H9 (cell line): ENCODE measurements at regions not wholly inside any gene's neighbourhood (a gene's known extent, or its start where the extent isn't known, plus 50 kb on each side); places are given as distances from the start of the nearest gene placed in this dataset.

Experiments
- DNase-seq: peaks from one replicate; pipeline ENCODE4 v3.0.0-alpha.2; 2017
- H2AFZ ChIP-seq: one replicate; pipeline ENCODE4 v1.6.1; 2013; ENCODE audit warnings: mild to moderate bottlenecking, low read length, control low read depth, moderate library complexity
- H2AK5ac ChIP-seq: 2 replicates; pipeline ENCODE4 v1.6.1; 2013; ENCODE audit warnings: low read length, control low read depth, mixed read lengths; ENCODE audit not compliant: insufficient read length
- H2BK120ac ChIP-seq: one replicate; pipeline ENCODE4 v1.6.1; 2013; ENCODE audit warnings: low read depth, mild to moderate bottlenecking, low read length, control low read depth, inconsistent platforms; ENCODE audit not compliant: poor library complexity, severe bottlenecking
- H2BK12ac ChIP-seq: 2 replicates; pipeline ENCODE4 v1.6.1; 2013; ENCODE audit warnings: low read length, control low read depth, mixed read lengths, low read depth; ENCODE audit not compliant: insufficient read length
- H2BK15ac ChIP-seq: 2 replicates; pipeline ENCODE4 v1.6.1; 2013; ENCODE audit warnings: low read depth, low read length, control low read depth
- H2BK20ac ChIP-seq: one replicate; pipeline ENCODE4 v1.6.1; 2013; ENCODE audit warnings: low read depth, mild to moderate bottlenecking, low read length, control low read depth, inconsistent platforms; ENCODE audit not compliant: poor library complexity, severe bottlenecking
- H2BK5ac ChIP-seq: 2 replicates; pipeline ENCODE4 v1.6.1; 2013; ENCODE audit warnings: low read length, control low read depth, mixed read lengths; ENCODE audit not compliant: insufficient read length
- H3K14ac ChIP-seq: 2 replicates; pipeline ENCODE4 v1.6.1; 2013; ENCODE audit warnings: low read length, control low read depth; ENCODE audit not compliant: insufficient read depth
- H3K18ac ChIP-seq: 2 replicates; pipeline ENCODE4 v1.6.1; 2013; ENCODE audit warnings: low read depth, mild to moderate bottlenecking, mixed read lengths, low read length, control low read depth; ENCODE audit not compliant: insufficient read length
- H3K23ac ChIP-seq: 2 replicates; pipeline ENCODE4 v1.6.1; 2013; ENCODE audit warnings: low read length, control low read depth, mixed read lengths, low read depth; ENCODE audit not compliant: insufficient read length
- H3K23me2 ChIP-seq: 2 replicates; pipeline ENCODE4 v1.6.1; 2013; ENCODE audit warnings: low read depth, mild to moderate bottlenecking, mixed read lengths, low read length, control low read depth; ENCODE audit not compliant: insufficient read length, poor library complexity, severe bottlenecking
- H3K27ac ChIP-seq: 2 replicates; pipeline ENCODE4 v1.5.1; 2013; ENCODE audit warnings: low read length, control low read depth, mixed read lengths, low read depth; ENCODE audit not compliant: insufficient read length
- H3K27me3 ChIP-seq: 2 replicates; pipeline ENCODE4 v1.6.1; 2013; ENCODE audit warnings: low read length, control low read depth, inconsistent platforms; ENCODE audit not compliant: insufficient read depth
- H3K4ac ChIP-seq: 2 replicates; pipeline ENCODE4 v1.6.1; 2013; ENCODE audit warnings: low read depth, mild to moderate bottlenecking, control low read depth, inconsistent platforms, low read length, moderate library complexity
- H3K4me1 ChIP-seq: 2 replicates; pipeline ENCODE4 v1.6.1; 2013; ENCODE audit warnings: low read length, control low read depth, inconsistent platforms; ENCODE audit not compliant: insufficient read depth
- H3K4me2 ChIP-seq: 2 replicates; pipeline ENCODE4 v1.6.1; 2013; ENCODE audit warnings: low read length, control low read depth, mixed read lengths; ENCODE audit not compliant: insufficient read length, insufficient read depth
- H3K56ac ChIP-seq: 2 replicates; pipeline ENCODE4 v1.6.1; 2013; ENCODE audit warnings: low read depth, mild to moderate bottlenecking, mixed read lengths, low read length, control low read depth; ENCODE audit not compliant: insufficient read length
- H3K79me1 ChIP-seq: 2 replicates; pipeline ENCODE4 v1.6.1; 2013; ENCODE audit warnings: low read depth, mild to moderate bottlenecking, moderate library complexity, low read length, control low read depth, inconsistent platforms; ENCODE audit not compliant: insufficient read depth, poor library complexity, severe bottlenecking
- H3K79me2 ChIP-seq: 2 replicates; pipeline ENCODE4 v1.6.1; 2013; ENCODE audit warnings: low read length, control low read depth, inconsistent platforms; ENCODE audit not compliant: insufficient read depth
- H3K9ac ChIP-seq: 2 replicates; pipeline ENCODE4 v1.6.1; 2013; ENCODE audit warnings: low read length, control low read depth, mixed read lengths; ENCODE audit not compliant: insufficient read length; ENCODE audit errors: extremely low read depth
- H3K9me3 ChIP-seq: one replicate; pipeline ENCODE4 v1.6.1; 2013; ENCODE audit warnings: low read depth, low read length, inconsistent platforms; ENCODE audit not compliant: control insufficient read depth
- H3T11ph ChIP-seq: one replicate; pipeline ENCODE4 v1.6.1; 2013; ENCODE audit warnings: mild to moderate bottlenecking, low read length, control low read depth, inconsistent platforms
- H4K20me1 ChIP-seq: one replicate; pipeline ENCODE4 v1.6.1; 2013; ENCODE audit not compliant: control insufficient read depth, insufficient read length, insufficient read depth
- H4K5ac ChIP-seq: 2 replicates; pipeline ENCODE4 v1.6.1; 2013; ENCODE audit warnings: low read depth, mild to moderate bottlenecking, mixed read lengths, low read length, control low read depth; ENCODE audit not compliant: insufficient read length
- H4K8ac ChIP-seq: replicated peaks from 2 replicates; pipeline ENCODE4 v1.6.1; 2013; ENCODE audit warnings: low read length, control low read depth, mixed read lengths, low read depth; ENCODE audit not compliant: insufficient read length
- H4K91ac ChIP-seq: 2 replicates; pipeline ENCODE4 v1.6.1; 2013; ENCODE audit warnings: low read depth, mild to moderate bottlenecking, moderate library complexity, mixed read lengths, low read length, control low read depth; ENCODE audit not compliant: insufficient read length
- H3K27ac Mint-ChIP-seq, 3 experiments: 2 replicates in 2 of 3; 3 replicates in 1 of 3; pipeline ENCODE4 v1.8.0; 2020 to 2021; ENCODE audit warnings: mixed read lengths in 3 of 3, mild to moderate bottlenecking in 1 of 3, moderate library complexity in 1 of 3
- H3K27me3 Mint-ChIP-seq: 2 replicates; pipeline ENCODE4 v1.8.0; 2021; ENCODE audit warnings: low read depth, mild to moderate bottlenecking, moderate library complexity, mixed read lengths
- H3K36me3 Mint-ChIP-seq, 3 experiments: 2 replicates in 2 of 3; 3 replicates in 1 of 3; pipeline ENCODE4 v1.8.0; 2020 to 2021; ENCODE audit warnings: low read depth in 3 of 3, mixed read lengths in 3 of 3; ENCODE audit not compliant: insufficient read depth in 1 of 3
- H3K4me1 Mint-ChIP-seq, 2 experiments: 2 replicates each; pipeline ENCODE4 v1.8.0; 2020; ENCODE audit warnings: mixed read lengths in 2 of 2
- H3K4me3 Mint-ChIP-seq, 2 experiments: 2 replicates in 1 of 2; 3 replicates in 1 of 2; pipeline ENCODE4 v1.8.0; 2020 to 2021; ENCODE audit warnings: mild to moderate bottlenecking in 2 of 2, mixed read lengths in 2 of 2, moderate library complexity in 1 of 2
- H3K9me3 Mint-ChIP-seq, 2 experiments: 2 replicates in 1 of 2; 3 replicates in 1 of 2; pipeline ENCODE4 v1.8.0; 2020; ENCODE audit warnings: mild to moderate bottlenecking in 2 of 2, mixed read lengths in 2 of 2, moderate library complexity in 1 of 2
- CTCF ChIP-seq: fragments of 200-600 bp; sonication (generic); conservative IDR thresholded peaks from 3 replicates; pipeline ENCODE4 v1.8.0; 2021; ENCODE audit warnings: antibody characterized with exemption, mild to moderate bottlenecking
- WGBS: extraction: QIAGEN DNeasy Blood & Tissue Kit; methylation state at CpG from one replicate; pipeline ENCODE4 v1.1.7; 2013; ENCODE audit warnings: missing lambda C conversion rate, low lambda C conversion rate, mixed read lengths; ENCODE audit not compliant: insufficient read length; ENCODE audit errors: extremely low coverage; 5-methylcytosine and 5-hydroxymethylcytosine counted together

GRCh38 chr4:71669291-71669690, 114.6 kb downstream of the GC start:
- no peak overlapping the region for H3T11ph ChIP-seq
- H2BK5ac ChIP-seq = no peak overlapping the region
- no peak overlapping the region for H2BK20ac ChIP-seq
- no peak overlapping the region for H3K14ac ChIP-seq
- H4K20me1 ChIP-seq = no peaks in the 10 kb centered on the region
- Mint-ChIP-seq H3K4me1 (no peaks in the 10 kb centered on the region), H3K27ac (no peak overlapping the region), H3K27me3 (no peaks in the 10 kb centered on the region; the same call in none of the 2 replicates), H3K4me3 (no peak overlapping the region), H3K36me3 (peaks cover 0 to 2% (median 0%) of the 10 kb centered on the region in 3 experiments; a peak in 2 of 7 replicates), H3K9me3 (peaks cover 0 to 4% of the 10 kb centered on the region in 2 experiments; a peak in 2 of 5 replicates)
- no CpG with 5 or more reads among the region's 1 CpG for WGBS
- no peak overlapping the region for H2BK12ac ChIP-seq
- no peak overlapping the region for H2AFZ ChIP-seq
- no peak overlapping the region for H4K8ac ChIP-seq
- H3K23me2 ChIP-seq = no peaks in the 10 kb centered on the region
- no peak overlapping the region for H4K5ac ChIP-seq
- H4K91ac ChIP-seq = no peak overlapping the region
- H3K18ac ChIP-seq = no peak overlapping the region
- H3K9ac ChIP-seq = no peak overlapping the region
- no peak overlapping the region for H3K56ac ChIP-seq
- H3K4me1 ChIP-seq = no peaks in the 10 kb centered on the region
- no peak for DNase-seq
- no peak overlapping the region for H3K4ac ChIP-seq
- no peak overlapping the region for H2BK120ac ChIP-seq
- no peak overlapping the region for H3K27ac ChIP-seq
- H3K4me2 ChIP-seq = no peak overlapping the region
- H3K9me3 ChIP-seq = no peaks in the 10 kb centered on the region
- no peak overlapping the region for H3K23ac ChIP-seq
- no peak overlapping the region for H2BK15ac ChIP-seq
- no peaks in the 10 kb centered on the region for H3K79me1 ChIP-seq
- no peaks in the 10 kb centered on the region for H3K27me3 ChIP-seq
- TF ChIP-seq CTCF = no peak
- no peaks in the 10 kb centered on the region for H3K79me2 ChIP-seq
- H2AK5ac ChIP-seq = no peak overlapping the region
